Type B pancreatic cell (in vitro differentiated cells): ENCODE measurements at regions not wholly inside any gene's neighbourhood (a gene's known extent, or its start where the extent isn't known, plus 50 kb on each side); places are given as distances from the start of the nearest gene placed in this dataset.

Experiments used
- DNase-seq: peaks from one replicate; pipeline ENCODE4 v3.0.0; 2021; ENCODE audit warnings: mixed read lengths; ENCODE audit not compliant: unreplicated experiment; ENCODE audit errors: extremely low spot score
- H3K27ac Mint-ChIP-seq: 2 replicates; pipeline ENCODE4 v1.8.0; 2021; ENCODE audit warnings: mild to moderate bottlenecking, mixed read lengths
- H3K27me3 Mint-ChIP-seq: 2 replicates; pipeline ENCODE4 v1.8.0; 2021; ENCODE audit warnings: mixed read lengths
- H3K36me3 Mint-ChIP-seq: 2 replicates; pipeline ENCODE4 v1.8.0; 2021; ENCODE audit warnings: mixed read lengths
- H3K4me1 Mint-ChIP-seq: one replicate; pipeline ENCODE4 v1.8.0; 2021; ENCODE audit warnings: mixed read lengths; ENCODE audit not compliant: unreplicated experiment
- H3K4me3 Mint-ChIP-seq: 2 replicates; pipeline ENCODE4 v1.8.0; 2021; ENCODE audit warnings: mild to moderate bottlenecking, mixed read lengths
- H3K9me3 Mint-ChIP-seq: 2 replicates; pipeline ENCODE4 v1.8.0; 2021; ENCODE audit warnings: mixed read lengths
- TF ChIP-seq, protein P1 (sequence below): fragments of 200-600 bp; sonication (generic); conservative IDR thresholded peaks from 2 replicates; pipeline ENCODE4 v1.5.0; 2021; ENCODE audit warnings: antibody characterized with exemption, mild to moderate bottlenecking

DNA sequence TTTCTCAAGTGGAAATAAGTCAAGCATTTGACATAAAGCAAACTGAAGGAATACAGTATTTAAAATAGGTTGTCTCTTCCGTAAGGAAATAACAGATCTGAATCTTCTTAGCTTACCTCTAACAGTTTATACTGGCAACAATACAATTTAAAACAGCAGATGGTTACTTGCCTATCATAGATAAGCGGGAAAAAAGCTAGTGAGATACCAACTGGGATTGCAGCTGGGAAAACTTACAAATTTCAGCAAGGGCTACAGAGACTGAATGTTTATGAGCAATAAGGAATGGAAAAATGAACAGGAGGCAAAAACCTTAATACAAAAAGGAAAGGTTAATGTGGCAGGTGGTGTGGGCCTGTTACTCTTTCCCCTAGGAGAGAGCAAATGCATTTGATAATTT lies 220.0 kb downstream of the RASSF9 start:
- H3K4me3 Mint-ChIP-seq: no peak overlapping the region
- peaks cover 2% of the 10 kb centered on the region for H3K4me1 Mint-ChIP-seq
- no peaks in the 10 kb centered on the region for H3K36me3 Mint-ChIP-seq
- peaks cover 4% of the 10 kb centered on the region for H3K9me3 Mint-ChIP-seq
- no peaks in the 10 kb centered on the region for H3K27me3 Mint-ChIP-seq
- TF ChIP-seq, protein P1, sequence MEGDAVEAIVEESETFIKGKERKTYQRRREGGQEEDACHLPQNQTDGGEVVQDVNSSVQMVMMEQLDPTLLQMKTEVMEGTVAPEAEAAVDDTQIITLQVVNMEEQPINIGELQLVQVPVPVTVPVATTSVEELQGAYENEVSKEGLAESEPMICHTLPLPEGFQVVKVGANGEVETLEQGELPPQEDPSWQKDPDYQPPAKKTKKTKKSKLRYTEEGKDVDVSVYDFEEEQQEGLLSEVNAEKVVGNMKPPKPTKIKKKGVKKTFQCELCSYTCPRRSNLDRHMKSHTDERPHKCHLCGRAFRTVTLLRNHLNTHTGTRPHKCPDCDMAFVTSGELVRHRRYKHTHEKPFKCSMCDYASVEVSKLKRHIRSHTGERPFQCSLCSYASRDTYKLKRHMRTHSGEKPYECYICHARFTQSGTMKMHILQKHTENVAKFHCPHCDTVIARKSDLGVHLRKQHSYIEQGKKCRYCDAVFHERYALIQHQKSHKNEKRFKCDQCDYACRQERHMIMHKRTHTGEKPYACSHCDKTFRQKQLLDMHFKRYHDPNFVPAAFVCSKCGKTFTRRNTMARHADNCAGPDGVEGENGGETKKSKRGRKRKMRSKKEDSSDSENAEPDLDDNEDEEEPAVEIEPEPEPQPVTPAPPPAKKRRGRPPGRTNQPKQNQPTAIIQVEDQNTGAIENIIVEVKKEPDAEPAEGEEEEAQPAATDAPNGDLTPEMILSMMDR: no peak
- DNase-seq: no peak
- H3K27ac Mint-ChIP-seq: no peak overlapping the region

DNA sequence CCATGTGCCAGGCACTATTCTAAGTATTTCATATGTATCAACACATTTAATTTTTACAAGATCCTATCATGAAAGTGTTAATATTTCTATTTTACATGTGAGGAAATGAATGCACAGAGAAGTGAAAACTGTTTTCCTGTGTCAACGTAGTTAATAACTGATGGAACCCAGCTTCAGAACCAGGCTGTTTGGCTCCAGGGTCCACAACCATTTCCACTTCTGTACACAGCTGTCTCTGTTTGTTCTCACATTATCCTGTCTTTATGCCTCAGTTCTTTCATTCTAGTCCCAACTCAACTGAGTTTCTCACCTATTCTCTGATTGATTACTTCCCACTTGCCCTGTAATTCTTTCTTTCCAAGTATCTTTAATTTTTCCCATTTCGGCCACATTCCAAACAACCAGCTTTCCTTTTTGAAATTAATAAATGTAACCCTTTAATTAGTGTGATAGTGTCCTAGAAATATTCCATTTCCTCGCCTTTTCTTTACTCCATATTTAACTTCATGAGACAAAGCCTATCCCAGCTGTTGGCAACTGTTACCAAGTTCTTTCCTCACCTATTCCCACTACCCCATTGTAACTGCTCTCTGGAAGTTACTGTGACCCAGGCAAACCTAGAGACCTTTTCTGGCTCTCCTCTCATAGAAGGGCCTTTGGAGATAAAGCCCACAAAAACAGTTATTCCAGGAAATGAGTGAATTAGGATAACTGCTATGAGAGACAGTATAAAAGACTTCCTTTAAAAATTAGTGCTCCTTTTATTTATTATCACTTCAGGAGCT lies 218.7 kb downstream of the RASSF9 start:
- TF ChIP-seq, protein P1: no peak
- Mint-ChIP-seq H3K9me3 (peaks cover 4% of the 10 kb centered on the region), H3K27ac (no peak overlapping the region), H3K27me3 (no peaks in the 10 kb centered on the region), H3K4me1 (peaks cover 12% of the 10 kb centered on the region), H3K4me3 (no peak overlapping the region), H3K36me3 (no peaks in the 10 kb centered on the region)
- DNase-seq: no peak

DNA sequence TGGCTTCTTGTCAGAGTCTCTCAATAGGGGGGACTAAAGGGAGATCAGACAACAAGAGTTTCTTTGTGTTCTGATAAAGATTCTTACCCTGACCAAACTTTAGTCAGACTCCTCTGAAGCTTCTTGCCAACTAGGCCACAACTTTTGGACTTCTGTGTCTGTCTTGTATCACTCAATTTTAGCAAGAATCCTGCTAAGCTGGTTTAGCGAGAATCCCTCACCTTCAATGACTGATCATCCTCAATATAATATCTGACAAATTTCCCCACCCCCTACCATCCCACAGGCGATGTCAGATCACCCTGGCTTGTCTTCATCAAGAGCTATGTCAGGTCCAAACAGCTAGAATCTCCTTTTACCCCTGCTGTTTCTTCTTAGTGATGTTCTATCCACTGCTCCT lies 215.2 kb downstream of the RASSF9 start:
- no peaks in the 10 kb centered on the region for H3K9me3 Mint-ChIP-seq
- H3K27ac Mint-ChIP-seq: peak overlapping the region; percentile 29
- peaks cover 12% of the 10 kb centered on the region for H3K4me1 Mint-ChIP-seq
- no peaks in the 10 kb centered on the region for H3K27me3 Mint-ChIP-seq
- DNase-seq: no peak
- peak overlapping the region; percentile 14 for H3K4me3 Mint-ChIP-seq
- TF ChIP-seq, protein P1: no peak
- no peaks in the 10 kb centered on the region for H3K36me3 Mint-ChIP-seq

DNA sequence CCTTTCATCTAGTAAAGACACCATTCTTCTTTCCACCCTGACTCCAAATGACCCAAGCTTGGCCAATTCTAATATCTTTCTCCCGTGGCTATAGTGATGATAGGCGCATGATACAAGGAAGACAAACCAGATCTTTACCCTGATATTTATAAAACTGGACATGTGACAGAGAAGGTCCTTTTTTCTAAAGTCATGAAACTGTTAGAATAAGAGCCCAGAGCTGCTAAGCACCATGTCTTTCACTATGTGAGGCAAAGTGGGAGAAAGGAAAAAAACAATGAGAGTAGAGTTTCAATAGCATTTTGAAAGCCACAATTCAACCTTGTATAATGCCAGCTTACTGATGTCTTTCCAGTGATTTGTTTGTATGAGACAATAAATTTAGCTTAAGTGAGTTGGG lies 212.4 kb downstream of the RASSF9 start:
- Mint-ChIP-seq H3K27ac (no peak overlapping the region), H3K27me3 (no peaks in the 10 kb centered on the region)

DNA sequence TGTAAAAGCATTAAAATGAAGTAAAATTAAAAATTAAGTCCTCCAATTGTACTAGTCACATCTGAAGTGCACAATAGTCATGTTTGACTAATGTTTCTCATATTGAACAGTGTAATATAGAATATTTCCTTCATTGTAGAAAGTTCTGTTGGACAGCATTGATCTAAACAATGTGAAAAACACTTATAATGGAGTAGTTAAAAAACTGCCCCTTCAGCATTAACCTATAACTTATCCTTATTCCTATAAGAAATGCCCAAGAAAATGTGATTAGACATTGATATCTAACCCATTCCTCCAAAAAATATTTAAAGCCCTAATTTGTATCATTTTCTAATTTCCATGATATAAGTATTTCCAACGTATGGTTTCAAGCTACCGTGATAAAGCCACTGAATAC lies 210.7 kb downstream of the RASSF9 start:
- Mint-ChIP-seq H3K27me3 (no peaks in the 10 kb centered on the region), H3K4me3 (no peak overlapping the region), H3K27ac (no peak overlapping the region), H3K4me1 (peaks cover 16% of the 10 kb centered on the region), H3K36me3 (no peaks in the 10 kb centered on the region), H3K9me3 (no peaks in the 10 kb centered on the region)
- no peak for DNase-seq
- TF ChIP-seq, protein P1: no peak

More for the DNA sequence above, 212.4 kb downstream of the RASSF9 start:
- no peak for DNase-seq
- Mint-ChIP-seq H3K9me3 (no peaks in the 10 kb centered on the region), H3K4me3 (no peak overlapping the region), H3K36me3 (no peaks in the 10 kb centered on the region), H3K4me1 (peaks cover 16% of the 10 kb centered on the region)
- TF ChIP-seq, protein P1: no peak
